ENCODE measurements at regions not wholly inside any gene's neighbourhood (a gene's known extent, or its start where the extent isn't known, plus 50 kb on each side); places are given as distances from the start of the nearest gene placed in this dataset.

- WGBS, 2 experiments (ENCODE audit: insufficient coverage in 1 of 2, insufficient read length in 1 of 2), result 53 to 74% methylated on average over 4 to 9 of the region's 10 CpGs
- peaks cover 16% of the 10 kb centered on the region for H3K4me1 Mint-ChIP-seq
- peak; percentile 54 for DNase-seq
- Histone ChIP-seq H3K9me3 (ENCODE audit: control insufficient read depth, low read length) (no peaks in the 10 kb centered on the region), H3K36me3 (ENCODE audit: control insufficient read depth, insufficient read depth, low read length) (no peaks in the 10 kb centered on the region), H3K27ac (ENCODE audit: low read depth, low read length) (no peak overlapping the region), H3K9ac (ENCODE audit: extremely low read depth, low read length, poor library complexity, severe bottlenecking) (no peak overlapping the region), H3K27me3 (ENCODE audit: control insufficient read depth, insufficient read depth, low read length, poor library complexity, severe bottlenecking) (no peaks in the 10 kb centered on the region), H3K4me3 (ENCODE audit: low read length) (no peak overlapping the region), H3K4me1 (ENCODE audit: control insufficient read depth, insufficient read depth, low read length) (no peaks in the 10 kb centered on the region)
- peaks cover 2% of the 10 kb centered on the region for H3K27me3 Mint-ChIP-seq (ENCODE audit: insufficient read depth)
- no peak for TF ChIP-seq CTCF (conservative IDR thresholded peaks at IDR 0.05)
- H3K27ac Mint-ChIP-seq, result no peak overlapping the region
- no peak overlapping the region for H3K4me3 Mint-ChIP-seq
- no peaks in the 10 kb centered on the region for H3K9me3 Mint-ChIP-seq
- no peaks in the 10 kb centered on the region for H3K36me3 Mint-ChIP-seq (ENCODE audit: low read depth)
Measured at GRCh38 chr7:27346531-27347275, 104.1 kb downstream of the EVX1 start.

GRCh38 chr7:27347276-27347640, 104.7 kb downstream of the EVX1 start:
- no peak overlapping the region for H3K27ac ChIP-seq (ENCODE audit: low read depth, low read length)
- TF ChIP-seq CTCF (conservative IDR thresholded peaks at IDR 0.05), result no peak
- no peak overlapping the region for H3K27ac Mint-ChIP-seq
- no peak overlapping the region for H3K4me3 Mint-ChIP-seq
- H3K4me1 Mint-ChIP-seq, result peaks cover 16% of the 10 kb centered on the region
- no peak for DNase-seq
- no peaks in the 10 kb centered on the region for H3K36me3 Mint-ChIP-seq (ENCODE audit: low read depth)
- 80 to 95% methylated on average over 4 of the region's 4 CpGs for WGBS, 2 experiments (ENCODE audit: insufficient coverage in 1 of 2, insufficient read length in 1 of 2)
- no peak overlapping the region for H3K9ac ChIP-seq (ENCODE audit: extremely low read depth, low read length, poor library complexity, severe bottlenecking)
- H3K4me3 ChIP-seq (ENCODE audit: low read length), result no peak overlapping the region
- no peaks in the 10 kb centered on the region for H3K9me3 ChIP-seq (ENCODE audit: control insufficient read depth, low read length)
- no peaks in the 10 kb centered on the region for H3K9me3 Mint-ChIP-seq
- no peaks in the 10 kb centered on the region for H3K36me3 ChIP-seq (ENCODE audit: control insufficient read depth, insufficient read depth, low read length)
- no peaks in the 10 kb centered on the region for H3K27me3 ChIP-seq (ENCODE audit: control insufficient read depth, insufficient read depth, low read length, poor library complexity, severe bottlenecking)
- H3K27me3 Mint-ChIP-seq (ENCODE audit: insufficient read depth), result peaks cover 2% of the 10 kb centered on the region
- no peaks in the 10 kb centered on the region for H3K4me1 ChIP-seq (ENCODE audit: control insufficient read depth, insufficient read depth, low read length)

- Histone ChIP-seq H3K9ac (ENCODE audit: extremely low read depth, low read length, poor library complexity, severe bottlenecking) (no peak overlapping the region), H3K9me3 (ENCODE audit: control insufficient read depth, low read length) (no peaks in the 10 kb centered on the region), H3K27ac (ENCODE audit: low read depth, low read length) (no peak overlapping the region), H3K4me3 (ENCODE audit: low read length) (no peak overlapping the region), H3K36me3 (ENCODE audit: control insufficient read depth, insufficient read depth, low read length) (no peaks in the 10 kb centered on the region), H3K4me1 (ENCODE audit: control insufficient read depth, insufficient read depth, low read length) (no peaks in the 10 kb centered on the region), H3K27me3 (ENCODE audit: control insufficient read depth, insufficient read depth, low read length, poor library complexity, severe bottlenecking) (no peaks in the 10 kb centered on the region)
- DNase-seq, result no peak
- Mint-ChIP-seq H3K4me3 (no peak overlapping the region), H3K36me3 (ENCODE audit: low read depth) (no peaks in the 10 kb centered on the region), H3K27ac (no peak overlapping the region), H3K4me1 (peaks cover 7% of the 10 kb centered on the region), H3K27me3 (ENCODE audit: insufficient read depth) (peaks cover 2% of the 10 kb centered on the region), H3K9me3 (no peaks in the 10 kb centered on the region)
- no peak for TF ChIP-seq CTCF (conservative IDR thresholded peaks at IDR 0.05)
- WGBS, 2 experiments (ENCODE audit: insufficient coverage in 1 of 2, insufficient read length in 1 of 2), result 93 to 97% methylated on average over 2 of the region's 2 CpGs
Measured at GRCh38 chr7:27349621-27350020, 107.0 kb downstream of the EVX1 start.

Measured in endodermal cell (in vitro differentiated cells).